Fibroblast of skin of back (primary cell): ENCODE measurements at regions not wholly inside any gene's neighbourhood (a gene's known extent, or its start where the extent isn't known, plus 50 kb on each side); places are given as distances from the start of the nearest gene placed in this dataset.

Source experiments
- DNase-seq: peaks from one replicate; pipeline ENCODE4 v3.0.0-alpha.2; 2013

GRCh38 chr7:80974396-80975358, 55.8 kb upstream of the SEMA3C start:
- no peak for DNase-seq

GRCh38 chr7:80971225-80971624, 52.4 kb upstream of the SEMA3C start:
- no peak for DNase-seq
